ENCODE measurements at regions not wholly inside any gene's neighbourhood (a gene's known extent, or its start where the extent isn't known, plus 50 kb on each side); places are given as distances from the start of the nearest gene placed in this dataset.

- no peak for DNase-seq
- intact Hi-C loops (cut with DNase I) = no loop called here
Measured at GRCh38 chr12:108389544-108389943, 50.4 kb upstream of the CMKLR1 start.

Measured in head of caudate nucleus (tissue), 42 donors.